Lower leg skin (tissue), 4 donors: ENCODE measurements at regions not wholly inside any gene's neighbourhood (a gene's known extent, or its start where the extent isn't known, plus 50 kb on each side); places are given as distances from the start of the nearest gene placed in this dataset.
"Not testable (repeated sequence)": the region's sequence is repeated elsewhere in the genome, so short reads cannot be mapped to it uniquely, and the experiment has no call there.

Experiments used
- DNase-seq, 2 donors: peaks; one replicate each; pipeline ENCODE4 v3.0.0-alpha.2; 2019; ENCODE audit warnings: low spot score in 2 of 2
- H3K4me3 ChIP-seq: fragments of 200-600 bp; sonication (generic); 2 replicates; pipeline ENCODE4 v1.5.1; 2017; ENCODE audit warnings: mild to moderate bottlenecking, low read depth; ENCODE audit not compliant: poor library complexity, severe bottlenecking
- POLR2A ChIP-seq, 2 donors: fragments of 450-650 bp; IDR thresholded peaks; one replicate each; pipeline ENCODE4 v1.6.1; 2016 to 2017; ENCODE audit warnings: antibody characterized with exemption in 2 of 2, mild to moderate bottlenecking in 1 of 2, moderate library complexity in 1 of 2
- WGBS, 2 donors: methylation state at CpG; one replicate each; pipeline ENCODE4 v1.1.5; 2018; 5-methylcytosine and 5-hydroxymethylcytosine counted together
- intact Hi-C: fragments of 100-400 bp; cut with DNase I; formaldehyde crosslinking; loops from one replicate; pipeline ENCODE4 v1.15.0; 2023; ENCODE audit warnings: low total_unique reads
- TF ChIP-seq, protein P1 (sequence below), 3 donors: fragments of 450-650 bp; IDR thresholded peaks; one replicate each; pipeline ENCODE4 v1.5.1; 2016; ENCODE audit warnings: antibody characterized with exemption in 3 of 3, mild to moderate bottlenecking in 3 of 3, moderate library complexity in 2 of 3

DNA sequence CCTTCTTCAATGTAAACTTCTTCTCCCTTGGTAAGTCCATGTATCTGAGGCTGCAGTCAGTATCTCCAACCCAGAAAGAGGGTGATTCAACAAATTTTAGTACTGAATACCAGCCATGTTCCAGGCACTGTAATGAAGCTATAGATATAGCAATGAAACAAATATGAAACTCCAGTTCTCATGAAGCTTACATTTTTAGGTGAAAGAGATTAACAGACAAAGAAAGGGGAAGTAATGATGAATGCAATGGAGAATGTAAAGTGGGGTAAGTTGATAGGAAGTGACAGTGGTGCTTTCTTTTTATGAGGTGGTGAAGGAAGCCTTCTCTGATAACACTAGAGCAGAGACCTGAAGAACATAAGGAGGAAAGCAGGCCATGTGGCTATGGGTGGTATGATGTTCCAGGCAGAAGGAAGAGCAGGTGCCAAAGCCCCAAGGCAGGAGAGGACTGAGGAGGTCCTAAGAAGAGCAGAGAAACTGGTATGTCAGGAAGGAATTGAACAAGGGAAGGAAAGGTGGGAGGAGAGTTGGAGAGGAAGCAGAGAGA, 143.6 kb downstream of the TFAP2B start:
- H3K4me3 ChIP-seq = no peak overlapping the region
- TF ChIP-seq, protein P1, sequence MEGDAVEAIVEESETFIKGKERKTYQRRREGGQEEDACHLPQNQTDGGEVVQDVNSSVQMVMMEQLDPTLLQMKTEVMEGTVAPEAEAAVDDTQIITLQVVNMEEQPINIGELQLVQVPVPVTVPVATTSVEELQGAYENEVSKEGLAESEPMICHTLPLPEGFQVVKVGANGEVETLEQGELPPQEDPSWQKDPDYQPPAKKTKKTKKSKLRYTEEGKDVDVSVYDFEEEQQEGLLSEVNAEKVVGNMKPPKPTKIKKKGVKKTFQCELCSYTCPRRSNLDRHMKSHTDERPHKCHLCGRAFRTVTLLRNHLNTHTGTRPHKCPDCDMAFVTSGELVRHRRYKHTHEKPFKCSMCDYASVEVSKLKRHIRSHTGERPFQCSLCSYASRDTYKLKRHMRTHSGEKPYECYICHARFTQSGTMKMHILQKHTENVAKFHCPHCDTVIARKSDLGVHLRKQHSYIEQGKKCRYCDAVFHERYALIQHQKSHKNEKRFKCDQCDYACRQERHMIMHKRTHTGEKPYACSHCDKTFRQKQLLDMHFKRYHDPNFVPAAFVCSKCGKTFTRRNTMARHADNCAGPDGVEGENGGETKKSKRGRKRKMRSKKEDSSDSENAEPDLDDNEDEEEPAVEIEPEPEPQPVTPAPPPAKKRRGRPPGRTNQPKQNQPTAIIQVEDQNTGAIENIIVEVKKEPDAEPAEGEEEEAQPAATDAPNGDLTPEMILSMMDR (IDR thresholded peaks at IDR 0.05) = no peak
- no peak for DNase-seq
- intact Hi-C loops = no loop called here

DNA sequence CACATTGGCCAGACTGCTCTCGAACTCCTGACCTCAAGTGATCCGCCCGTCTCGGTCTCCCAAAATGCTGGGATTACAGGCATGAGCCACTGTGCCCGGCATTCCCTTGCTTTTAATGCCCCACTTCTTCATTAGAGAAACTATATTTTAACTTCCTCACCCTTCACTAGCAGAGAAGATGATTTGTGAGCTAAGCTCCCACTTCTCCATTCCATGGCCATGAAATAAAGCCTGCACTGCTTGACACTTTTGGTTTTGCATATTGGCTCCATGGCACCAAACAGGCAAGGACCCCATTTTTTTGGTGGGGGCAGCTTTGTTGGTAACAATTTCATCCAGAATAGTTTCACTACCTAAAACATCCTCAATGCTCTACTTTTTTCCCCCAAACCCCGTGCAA, 145.3 kb downstream of the TFAP2B start:
- TF ChIP-seq, protein P1 (IDR thresholded peaks at IDR 0.05) = no peak
- no peak for TF ChIP-seq POLR2A (IDR thresholded peaks at IDR 0.05)
- DNase-seq = no peak
- intact Hi-C loops = no loop called here
- no peak overlapping the region for H3K4me3 ChIP-seq
- 81 to 87% methylated on average over 6 of the region's 6 CpGs for WGBS, 2 donors

GRCh38 chr6:50965495-50965894, 146.8 kb downstream of the TFAP2B start:
- no peak for DNase-seq
- TF ChIP-seq, protein P1 (IDR thresholded peaks at IDR 0.05) = no peak
- TF ChIP-seq POLR2A (IDR thresholded peaks at IDR 0.05) = no peak
- intact Hi-C loops = no loop called here
- no peak overlapping the region for H3K4me3 ChIP-seq

DNA sequence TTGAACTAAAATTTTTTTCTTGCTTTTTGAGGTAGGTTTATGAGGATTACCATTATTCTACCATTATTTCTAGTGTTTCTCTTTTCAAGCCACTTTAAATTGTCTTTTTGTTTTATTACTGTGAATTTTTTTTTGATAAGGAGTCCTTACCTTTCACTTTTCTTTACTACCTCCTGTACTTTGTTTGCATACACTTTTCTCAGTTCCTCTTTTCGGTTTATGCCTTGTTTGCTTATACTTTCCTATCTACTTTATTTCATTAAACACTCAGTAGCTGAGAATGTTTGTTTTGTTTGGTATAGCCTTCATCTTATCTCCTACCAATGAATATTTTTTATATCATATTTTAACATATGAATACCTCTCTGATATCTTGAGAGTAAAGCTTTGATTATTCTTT, 147.9 kb downstream of the TFAP2B start:
- intact Hi-C loops = no loop called here
- H3K4me3 ChIP-seq = no peak overlapping the region
- 80 to 93% methylated on average over 1 of the region's 1 CpG for WGBS, 2 donors
- DNase-seq = no peak
- TF ChIP-seq, protein P1 (IDR thresholded peaks at IDR 0.05) = no peak
- TF ChIP-seq POLR2A (IDR thresholded peaks at IDR 0.05) = no peak

DNA sequence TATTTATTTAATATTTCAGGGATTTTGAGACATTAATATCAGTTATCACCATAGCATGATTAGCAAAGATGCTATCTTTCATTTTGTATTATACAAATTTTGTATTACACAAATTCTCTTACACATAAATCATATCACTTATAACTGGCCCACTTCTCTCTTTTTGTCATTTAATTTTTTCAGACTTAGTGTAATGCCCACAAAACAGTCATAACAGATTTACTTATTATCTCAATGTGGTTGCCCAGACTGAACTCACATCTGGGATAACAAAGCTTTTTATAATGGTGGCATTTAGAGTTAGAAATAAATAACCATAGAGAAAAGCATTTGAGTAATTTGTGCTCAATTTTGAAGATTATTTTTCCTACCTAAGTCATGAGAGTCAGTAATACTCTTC, 148.3 kb downstream of the TFAP2B start:
- H3K4me3 ChIP-seq = no peak overlapping the region
- TF ChIP-seq POLR2A (IDR thresholded peaks at IDR 0.05) = no peak
- TF ChIP-seq, protein P1 (IDR thresholded peaks at IDR 0.05) = no peak
- no peak for DNase-seq
- intact Hi-C loops = no loop called here

- H3K4me3 ChIP-seq, DNase-seq, intact Hi-C loops: not testable (repeated sequence)
- WGBS, 2 donors = 99% methylated on average over 5 of the region's 5 CpGs
These were observed 149.6 kb downstream of the TFAP2B start for GRCh38 chr6:50968246-50968645.
